ENCODE measurements at regions not wholly inside any gene's neighbourhood (a gene's known extent, or its start where the extent isn't known, plus 50 kb on each side); places are given as distances from the start of the nearest gene placed in this dataset.

GRCh38 chr14:29092121-29092520 lies 325.5 kb downstream of the FOXG1 start:
- TF ChIP-seq CTCF (IDR thresholded peaks at IDR 0.05; ENCODE audit: low read depth, low read length) = no peak
- TF ChIP-seq EZH2phosphoT487 (IDR thresholded peaks at IDR 0.05; ENCODE audit: low read depth) = no peak

Measured in OCI-LY3 (cell line).